Left ventricle myocardium inferior (tissue), 1 donor: ENCODE measurements at regions not wholly inside any gene's neighbourhood (a gene's known extent, or its start where the extent isn't known, plus 50 kb on each side); places are given as distances from the start of the nearest gene placed in this dataset.
A peak's percentile ranks its signal among the peaks of the same experiment; 100 is the strongest.

Experiments used
- DNase-seq: peaks from one replicate; pipeline ENCODE4 v3.0.0-alpha.2; 2020
- H3K27ac ChIP-seq: fragments of 200-600 bp; replicated peaks from 2 replicates; pipeline ENCODE4 v1.8.0; 2021
- H3K27me3 ChIP-seq: fragments of 200-600 bp; 2 replicates; pipeline ENCODE4 v1.8.0; 2021; ENCODE audit warnings: low read depth
- H3K36me3 ChIP-seq: fragments of 200-600 bp; 2 replicates; pipeline ENCODE4 v1.8.0; 2021
- H3K4me1 ChIP-seq: fragments of 200-600 bp; 2 replicates; pipeline ENCODE4 v1.8.0; 2021
- H3K4me3 ChIP-seq: fragments of 200-600 bp; 2 replicates; pipeline ENCODE4 v1.8.0; 2021; ENCODE audit warnings: mild to moderate bottlenecking, moderate library complexity
- H3K9me3 ChIP-seq: fragments of 200-600 bp; replicated peaks from 2 replicates; pipeline ENCODE4 v1.8.0; 2021
- CTCF ChIP-seq: fragments of 200-600 bp; IDR thresholded peaks from 2 replicates; pipeline ENCODE4 v1.8.0; 2021; ENCODE audit warnings: antibody characterized with exemption, mild to moderate bottlenecking, borderline replicate concordance
- intact Hi-C: fragments of 100-400 bp; cut with micrococcal nuclease; formaldehyde crosslinking; loops from one replicate; pipeline ENCODE4 v1.11.0; 2022
- donor health status: DM: no; HTN: yes; CAD: no; lungs with severe emphysema.

GRCh38 chr11:104254347-104254746 is 90.4 kb upstream of the PDGFD start:
- Histone ChIP-seq H3K4me3 (no peak overlapping the region), H3K27ac (no peak overlapping the region), H3K36me3 (no peaks in the 10 kb centered on the region), H3K27me3 (no peaks in the 10 kb centered on the region), H3K4me1 (no peaks in the 10 kb centered on the region), H3K9me3 (no peaks in the 10 kb centered on the region)
- intact Hi-C loops, result no loop called here
- TF ChIP-seq CTCF, result peak; percentile 54
- DNase-seq, result no peak

GRCh38 chr11:104246590-104246989 is 82.6 kb upstream of the PDGFD start:
- Histone ChIP-seq H3K36me3 (no peaks in the 10 kb centered on the region), H3K4me3 (no peak overlapping the region), H3K27ac (no peak overlapping the region), H3K27me3 (no peaks in the 10 kb centered on the region), H3K4me1 (no peaks in the 10 kb centered on the region), H3K9me3 (no peaks in the 10 kb centered on the region)
- no peak for TF ChIP-seq CTCF
- intact Hi-C loops, result no loop called here
- no peak for DNase-seq

GRCh38 chr11:104238916-104239315 is 75.0 kb upstream of the PDGFD start:
- TF ChIP-seq CTCF, result no peak
- Histone ChIP-seq H3K4me3 (no peak overlapping the region), H3K36me3 (no peaks in the 10 kb centered on the region), H3K9me3 (no peaks in the 10 kb centered on the region), H3K27me3 (no peaks in the 10 kb centered on the region), H3K4me1 (no peaks in the 10 kb centered on the region), H3K27ac (no peak overlapping the region)
- intact Hi-C loops, result no loop called here
- DNase-seq, result no peak

- no peak overlapping the region for H3K27ac ChIP-seq
- H3K4me3 ChIP-seq, result no peak overlapping the region
- H3K27me3 ChIP-seq, result no peaks in the 10 kb centered on the region
- no peaks in the 10 kb centered on the region for H3K9me3 ChIP-seq
- no peaks in the 10 kb centered on the region for H3K36me3 ChIP-seq
- DNase-seq, result no peak
- H3K4me1 ChIP-seq, result no peaks in the 10 kb centered on the region
- intact Hi-C loops, result no loop called here
- no peak for TF ChIP-seq CTCF
Observed at GRCh38 chr11:104225047-104225446, 61.1 kb upstream of the PDGFD start.

GRCh38 chr11:104222464-104222863 is 58.5 kb upstream of the PDGFD start:
- TF ChIP-seq CTCF, result no peak
- no peaks in the 10 kb centered on the region for H3K9me3 ChIP-seq
- H3K4me3 ChIP-seq, result no peak overlapping the region
- H3K27ac ChIP-seq, result no peak overlapping the region
- H3K4me1 ChIP-seq, result no peaks in the 10 kb centered on the region
- no peaks in the 10 kb centered on the region for H3K36me3 ChIP-seq
- no peaks in the 10 kb centered on the region for H3K27me3 ChIP-seq
- intact Hi-C loops, result no loop called here
- no peak for DNase-seq

- intact Hi-C loops, result no loop called here
- no peak for TF ChIP-seq CTCF
- no peaks in the 10 kb centered on the region for H3K4me1 ChIP-seq
Observed at GRCh38 chr11:104221455-104221854, 57.5 kb upstream of the PDGFD start.

More at GRCh38 chr11:104221455-104221854, 57.5 kb upstream of the PDGFD start:
- no peaks in the 10 kb centered on the region for H3K36me3 ChIP-seq
- no peak for DNase-seq
- H3K27ac ChIP-seq, result no peak overlapping the region
- no peaks in the 10 kb centered on the region for H3K9me3 ChIP-seq
- no peaks in the 10 kb centered on the region for H3K27me3 ChIP-seq
- H3K4me3 ChIP-seq, result no peak overlapping the region
